Epithelial cell of proximal tubule (primary cell): ENCODE measurements at regions not wholly inside any gene's neighbourhood (a gene's known extent, or its start where the extent isn't known, plus 50 kb on each side); places are given as distances from the start of the nearest gene placed in this dataset.

Source experiments
- DNase-seq: peaks from one replicate; pipeline ENCODE4 v3.0.0-alpha.2; 2011; ENCODE audit warnings: low read depth
- H3K4me3 ChIP-seq: 2 replicates; pipeline ENCODE4 v1.5.1; 2011; ENCODE audit warnings: low read depth, mild to moderate bottlenecking, low read length
- TF ChIP-seq, protein P1 (sequence below): conservative IDR thresholded peaks from 2 replicates; pipeline ENCODE4 v1.5.1; 2012; ENCODE audit warnings: low read depth, mild to moderate bottlenecking, low read length

DNA sequence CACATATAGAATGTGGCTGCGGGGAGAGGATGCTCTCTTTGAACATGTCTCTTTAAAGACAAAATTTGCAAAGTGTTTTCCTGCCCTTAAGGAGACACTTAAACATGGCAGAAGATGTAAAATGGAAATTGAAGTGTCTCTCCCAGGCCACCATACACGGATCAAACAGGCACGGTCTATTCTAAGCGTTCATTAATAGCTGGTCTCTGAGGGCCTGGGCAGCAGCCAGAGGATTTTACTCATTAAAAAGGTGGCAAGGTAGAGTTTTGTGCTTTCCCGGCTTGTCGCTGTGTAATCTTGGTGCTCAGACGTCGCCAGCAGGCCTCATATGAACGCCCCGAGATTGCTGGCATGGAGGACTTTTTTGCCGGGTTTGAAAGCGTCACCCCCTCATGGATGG lies 205.5 kb downstream of the EMX2 start:
- H3K4me3 ChIP-seq, result no peak overlapping the region
- no peak for DNase-seq
- TF ChIP-seq, protein P1, sequence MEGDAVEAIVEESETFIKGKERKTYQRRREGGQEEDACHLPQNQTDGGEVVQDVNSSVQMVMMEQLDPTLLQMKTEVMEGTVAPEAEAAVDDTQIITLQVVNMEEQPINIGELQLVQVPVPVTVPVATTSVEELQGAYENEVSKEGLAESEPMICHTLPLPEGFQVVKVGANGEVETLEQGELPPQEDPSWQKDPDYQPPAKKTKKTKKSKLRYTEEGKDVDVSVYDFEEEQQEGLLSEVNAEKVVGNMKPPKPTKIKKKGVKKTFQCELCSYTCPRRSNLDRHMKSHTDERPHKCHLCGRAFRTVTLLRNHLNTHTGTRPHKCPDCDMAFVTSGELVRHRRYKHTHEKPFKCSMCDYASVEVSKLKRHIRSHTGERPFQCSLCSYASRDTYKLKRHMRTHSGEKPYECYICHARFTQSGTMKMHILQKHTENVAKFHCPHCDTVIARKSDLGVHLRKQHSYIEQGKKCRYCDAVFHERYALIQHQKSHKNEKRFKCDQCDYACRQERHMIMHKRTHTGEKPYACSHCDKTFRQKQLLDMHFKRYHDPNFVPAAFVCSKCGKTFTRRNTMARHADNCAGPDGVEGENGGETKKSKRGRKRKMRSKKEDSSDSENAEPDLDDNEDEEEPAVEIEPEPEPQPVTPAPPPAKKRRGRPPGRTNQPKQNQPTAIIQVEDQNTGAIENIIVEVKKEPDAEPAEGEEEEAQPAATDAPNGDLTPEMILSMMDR, result no peak

DNA sequence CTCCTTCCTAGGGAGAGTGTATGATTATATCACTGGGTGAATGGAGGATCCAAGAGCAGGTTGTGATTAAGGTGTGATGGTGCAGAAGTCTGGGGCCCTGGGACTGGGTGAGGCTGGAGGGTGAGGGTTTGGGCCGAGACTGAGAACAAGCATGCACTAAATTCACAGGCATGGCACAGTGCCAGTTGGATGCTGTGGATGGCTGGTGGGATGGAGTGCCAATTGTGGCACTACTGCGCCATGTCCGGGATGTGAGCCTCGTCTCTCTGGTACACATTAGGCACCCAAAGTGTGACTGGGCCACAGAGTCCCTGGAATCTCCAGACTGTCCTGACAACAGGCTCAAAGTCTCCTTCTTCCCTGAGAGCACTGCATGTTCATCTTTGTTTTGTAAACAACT lies 208.1 kb downstream of the EMX2 start:
- DNase-seq, result no peak
- TF ChIP-seq, protein P1, result no peak

DNA sequence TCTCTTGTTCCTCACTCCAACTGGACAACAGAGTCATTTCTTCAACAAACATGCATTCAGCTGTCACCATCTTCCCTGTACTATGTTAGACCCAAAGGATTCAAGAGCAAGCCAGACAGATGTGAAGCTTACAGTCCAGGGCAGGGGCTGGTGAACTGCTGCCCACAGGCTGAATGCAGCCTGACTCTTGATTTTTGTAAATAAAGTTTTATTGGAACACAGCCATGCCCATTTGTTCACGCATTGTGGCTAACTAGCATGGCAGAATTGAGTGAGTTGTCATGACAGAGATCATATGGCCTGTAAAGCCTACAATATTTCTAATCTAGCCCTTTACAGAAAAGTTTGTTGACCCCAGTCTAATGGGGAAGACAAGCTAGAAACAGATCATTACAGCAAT lies 208.7 kb downstream of the EMX2 start:
- H3K4me3 ChIP-seq, result no peak overlapping the region
- TF ChIP-seq, protein P1, result no peak
- DNase-seq, result no peak

More for the DNA sequence above, 208.1 kb downstream of the EMX2 start:
- H3K4me3 ChIP-seq, result no peak overlapping the region

DNA sequence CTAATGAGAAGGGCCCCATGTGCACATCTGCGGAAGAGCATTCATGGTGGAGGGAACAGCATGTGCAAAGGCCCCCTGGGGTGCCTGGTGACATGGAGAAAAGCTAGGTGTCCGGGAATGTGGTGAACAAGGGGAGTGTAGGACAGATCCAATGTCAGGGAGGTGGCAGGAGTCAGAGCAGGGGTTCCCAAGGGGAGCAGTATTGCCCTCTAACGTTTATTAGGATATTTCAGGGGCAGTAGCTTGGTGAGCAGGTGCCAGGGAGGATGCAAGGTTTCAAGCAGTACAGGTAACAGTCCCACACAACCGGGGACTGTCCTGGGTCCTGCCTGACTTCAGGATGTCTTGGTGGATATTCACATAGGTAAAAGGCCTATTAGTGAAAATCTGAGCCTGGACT lies 209.6 kb downstream of the EMX2 start:
- DNase-seq, result no peak
- H3K4me3 ChIP-seq, result no peak overlapping the region
- TF ChIP-seq, protein P1, result no peak

DNA sequence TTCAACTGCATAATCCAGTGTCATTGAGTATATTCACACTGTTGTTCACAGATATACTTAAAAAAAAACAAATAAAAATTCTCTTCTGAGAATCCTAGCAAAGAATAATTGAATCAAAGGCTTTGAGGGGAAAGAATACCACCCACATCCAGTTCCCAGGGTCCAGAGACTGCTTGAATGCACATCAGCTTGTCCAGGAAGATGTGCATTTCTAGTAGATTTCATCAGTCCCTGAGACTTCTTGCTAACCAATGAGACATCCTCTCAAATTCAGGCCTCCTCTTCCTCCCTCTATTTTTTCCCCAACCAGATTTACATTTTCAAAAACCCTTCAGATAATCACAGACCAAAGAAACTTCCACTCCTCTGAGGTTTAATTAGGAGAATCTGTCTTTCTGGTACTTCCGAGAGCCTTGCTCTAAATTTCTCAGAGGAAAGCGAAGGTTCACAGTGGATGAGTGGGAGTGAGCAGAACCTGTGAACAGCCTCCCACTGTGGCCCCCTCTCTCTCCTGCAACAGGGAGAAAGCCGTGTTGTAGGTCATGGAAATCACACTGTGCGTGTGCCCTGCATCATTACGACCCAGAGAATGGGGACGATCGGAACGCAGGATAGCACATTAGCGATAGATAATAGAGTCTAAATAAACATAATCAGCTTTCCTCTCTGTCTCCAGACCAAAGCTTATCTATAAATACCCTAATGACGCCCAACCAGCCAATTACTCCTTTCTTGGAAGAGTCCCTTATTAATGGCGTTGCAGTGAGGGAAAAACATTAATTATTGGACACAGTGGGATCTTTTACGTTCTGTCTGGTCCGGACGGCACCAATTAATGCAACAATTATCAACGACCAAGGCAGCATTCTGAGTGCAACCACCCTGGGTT lies 212.5 kb downstream of the EMX2 start:
- TF ChIP-seq, protein P1, result no peak
- no peak overlapping the region for H3K4me3 ChIP-seq
- no peak for DNase-seq

DNA sequence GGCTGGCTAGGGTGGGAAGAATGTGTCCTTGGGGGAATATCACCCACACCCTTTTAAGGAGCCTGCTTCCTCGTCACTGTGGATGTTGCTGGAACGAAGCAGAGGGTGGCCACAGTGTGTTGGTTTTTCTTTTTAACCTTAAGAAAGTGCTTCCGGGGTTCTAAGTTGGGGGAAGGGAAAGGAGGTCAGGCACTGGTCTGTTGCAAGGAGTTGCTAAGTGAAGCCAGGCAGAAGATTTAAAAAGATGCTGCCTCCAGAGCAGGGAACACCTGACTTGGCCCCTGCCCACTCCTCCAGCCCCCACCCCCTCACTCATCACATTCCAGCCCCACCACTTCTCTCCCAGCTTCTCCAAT lies 213.1 kb downstream of the EMX2 start:
- TF ChIP-seq, protein P1, result no peak
- H3K4me3 ChIP-seq, result no peak overlapping the region
- no peak for DNase-seq
